AG09319 (cell line): ENCODE measurements at regions not wholly inside any gene's neighbourhood (a gene's known extent, or its start where the extent isn't known, plus 50 kb on each side); places are given as distances from the start of the nearest gene placed in this dataset.

Experiments used
- DNase-seq: peaks from one replicate; pipeline ENCODE4 v3.0.0-alpha.2; 2010; ENCODE audit warnings: low read depth; ENCODE audit errors: extremely low read depth
- CTCF ChIP-seq: IDR thresholded peaks from 2 replicates; pipeline ENCODE4 v1.5.1; 2011; ENCODE audit warnings: low read depth, mild to moderate bottlenecking, inconsistent platforms, low read length, moderate library complexity

DNA sequence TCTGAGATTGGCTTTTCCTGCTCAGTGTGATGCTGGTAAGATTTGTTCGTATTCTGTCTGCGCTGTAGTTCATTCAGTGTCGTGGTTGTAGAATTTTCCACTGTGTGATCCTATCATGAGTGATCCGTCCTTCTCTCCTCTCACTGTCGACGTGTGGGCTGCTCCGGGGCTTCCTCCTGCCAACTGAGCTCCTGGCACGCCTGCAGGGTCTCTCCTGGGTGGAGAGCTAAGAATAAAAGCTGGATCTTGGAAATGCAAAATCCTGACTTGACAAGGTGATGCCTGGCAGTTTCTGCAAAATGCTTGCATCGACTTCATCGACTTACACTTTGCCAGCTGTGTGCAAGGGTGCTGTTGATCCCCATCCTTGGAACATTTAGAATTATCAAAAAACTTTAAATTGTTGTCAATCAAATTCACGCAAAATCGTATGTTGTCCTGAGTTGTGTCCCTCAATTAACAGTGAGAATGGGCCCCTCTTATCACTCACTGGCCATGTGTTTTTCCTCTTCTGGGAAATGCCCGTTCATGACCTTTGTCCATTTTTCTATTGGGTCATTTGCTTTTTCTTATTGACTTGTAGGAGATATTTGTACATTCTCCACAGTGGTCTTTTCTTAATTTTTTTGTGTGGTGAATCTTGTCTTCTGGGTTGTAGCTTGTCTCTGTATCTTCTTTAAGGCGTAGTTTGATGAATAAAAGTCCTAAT, 125.5 kb downstream of the CRYAA start:
- TF ChIP-seq CTCF = no peak
- no peak for DNase-seq

DNA sequence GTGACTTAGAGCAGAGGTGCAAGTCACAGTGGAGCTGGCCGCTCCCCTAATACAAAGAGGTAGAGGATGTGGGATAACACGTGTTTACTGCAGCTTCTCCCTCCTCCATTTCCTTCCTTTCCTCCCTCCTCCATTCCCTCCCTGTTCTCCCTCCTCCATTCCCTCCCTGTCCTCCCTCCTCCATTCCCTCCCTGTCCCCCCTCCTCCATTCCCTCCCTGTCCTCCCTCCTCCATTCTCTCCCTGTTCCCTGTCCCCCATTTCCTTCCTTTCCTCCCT, 124.0 kb downstream of the CRYAA start:
- no peak for DNase-seq
- no peak for TF ChIP-seq CTCF

GRCh38 chr21:43292041-43292865, 123.4 kb downstream of the CRYAA start:
- no peak for DNase-seq
- TF ChIP-seq CTCF = no peak

- DNase-seq = no peak
- no peak for TF ChIP-seq CTCF
Observed at GRCh38 chr21:43291347-43291950, 122.6 kb downstream of the CRYAA start.

GRCh38 chr21:43290421-43291346, 121.9 kb downstream of the CRYAA start:
- TF ChIP-seq CTCF = no peak
- DNase-seq = no peak

DNA sequence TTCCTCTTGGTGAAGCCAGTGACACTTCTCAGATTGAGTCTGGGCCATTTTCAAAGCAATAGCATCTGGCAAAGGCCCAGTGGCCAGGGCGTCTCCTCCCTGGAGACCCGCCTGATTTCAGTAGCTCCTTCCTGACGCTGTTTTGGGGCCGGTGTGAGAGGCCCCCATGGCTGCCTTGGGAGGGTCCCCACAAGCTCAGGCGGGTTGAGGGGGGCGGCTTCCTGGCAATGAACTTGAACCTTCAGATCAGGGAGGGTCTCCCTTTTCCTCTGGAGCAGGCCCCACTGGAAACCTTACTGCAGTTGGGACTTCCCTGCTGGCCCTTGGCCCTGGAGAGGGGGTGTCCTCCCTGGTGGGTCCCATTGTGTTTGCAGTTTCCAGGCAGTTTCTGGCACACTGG, 121.2 kb downstream of the CRYAA start:
- DNase-seq = no peak
- TF ChIP-seq CTCF = no peak
